Prostate gland (tissue), 2 donors: ENCODE measurements at regions not wholly inside any gene's neighbourhood (a gene's known extent, or its start where the extent isn't known, plus 50 kb on each side); places are given as distances from the start of the nearest gene placed in this dataset.

Source experiments
- DNase-seq: peaks from one replicate; pipeline ENCODE4 v3.0.0-alpha.2; 2019; ENCODE audit warnings: low spot score
- H3K27ac ChIP-seq, 2 donors: fragments of 200-600 bp; sonication (generic); 2 replicates each; pipeline ENCODE4 v1.5.1; 2017 to 2019
- H3K27me3 ChIP-seq: fragments of 200-600 bp; sonication (generic); replicated peaks from 2 replicates; pipeline ENCODE4 v1.5.1; 2019; ENCODE audit not compliant: insufficient read depth
- H3K36me3 ChIP-seq, 2 donors: fragments of 200-600 bp; sonication (generic); 1 replicate in 1 of 2; 2 replicates in 1 of 2; pipeline versions ENCODE4 v1.5.1 to v1.8.1; 2017 to 2019
- H3K4me1 ChIP-seq: fragments of 200-600 bp; sonication (generic); replicated peaks from 2 replicates; pipeline ENCODE4 v1.5.1; 2019
- H3K4me3 ChIP-seq, 2 donors: fragments of 200-600 bp; sonication (generic); 2 replicates each; pipeline ENCODE4 v1.5.1; 2017 to 2019
- H3K9me3 ChIP-seq: fragments of 200-600 bp; sonication (generic); 2 replicates; pipeline ENCODE4 v1.5.1; 2017
- CTCF ChIP-seq, 4 experiments: fragments of 200-600 bp in 2 of 4; fragments of 450-650 bp in 2 of 4; sonication (generic) in 2 of 4; IDR thresholded peaks; 1 replicate in 3 of 4; 2 replicates in 1 of 4; pipeline ENCODE4 v1.5.1; 2016 to 2019; ENCODE audit warnings: antibody characterized with exemption in 4 of 4, mild to moderate bottlenecking in 2 of 4, moderate library complexity in 2 of 4
- POLR2A ChIP-seq: fragments of 450-650 bp; IDR thresholded peaks from one replicate; pipeline ENCODE4 v1.6.1; 2016; ENCODE audit warnings: antibody characterized with exemption, mild to moderate bottlenecking
- POLR2AphosphoS5 ChIP-seq: sonication (generic); formaldehyde crosslinking; IDR thresholded peaks from one replicate; pipeline ENCODE4 v1.6.1; 2017; ENCODE audit warnings: antibody characterized with exemption
- WGBS: methylation state at CpG from one replicate; pipeline ENCODE4 v1.1.5; 2018; 5-methylcytosine and 5-hydroxymethylcytosine counted together
- intact Hi-C: fragments of 100-400 bp; cut with DNase I; formaldehyde crosslinking; loops from one replicate; pipeline ENCODE4 v1.14.2; 2022

- 74% methylated on average over 15 of the region's 15 CpGs for WGBS
- intact Hi-C loops, result no loop called here
- no peaks in the 10 kb centered on the region for H3K9me3 ChIP-seq
Measured at GRCh38 chr11:70819022-70819421, 420.7 kb downstream of the CTTN start.

GRCh38 chr11:70820311-70820710, 422.0 kb downstream of the CTTN start:
- no peaks in the 10 kb centered on the region for H3K36me3 ChIP-seq
- H3K27ac ChIP-seq, result no peak overlapping the region
- DNase-seq, result no peak
- H3K4me1 ChIP-seq, result no peaks in the 10 kb centered on the region
- WGBS, result 97% methylated on average over 35 of the region's 35 CpGs
- no peak overlapping the region for H3K4me3 ChIP-seq
- H3K9me3 ChIP-seq, result no peaks in the 10 kb centered on the region
- intact Hi-C loops, result no loop called here
- H3K27me3 ChIP-seq, result no peaks in the 10 kb centered on the region
- TF ChIP-seq POLR2A (no peak), CTCF (IDR thresholded peaks at IDR 0.05) (no peak), POLR2AphosphoS5 (no peak)

More at GRCh38 chr11:70819022-70819421, 420.7 kb downstream of the CTTN start:
- TF ChIP-seq CTCF (IDR thresholded peaks at IDR 0.05) (no peak), POLR2A (no peak), POLR2AphosphoS5 (no peak)
- Histone ChIP-seq H3K27me3 (no peaks in the 10 kb centered on the region), H3K27ac (no peak overlapping the region), H3K36me3 (no peaks in the 10 kb centered on the region), H3K4me3 (no peak overlapping the region), H3K4me1 (no peaks in the 10 kb centered on the region)
- no peak for DNase-seq

GRCh38 chr11:70820712-70821111, 422.4 kb downstream of the CTTN start:
- 90% methylated on average over 14 of the region's 14 CpGs for WGBS
- H3K27ac ChIP-seq, result no peak overlapping the region
- DNase-seq, result no peak
- H3K4me3 ChIP-seq, result no peak overlapping the region
- H3K4me1 ChIP-seq, result no peaks in the 10 kb centered on the region
- no peaks in the 10 kb centered on the region for H3K9me3 ChIP-seq
- no peaks in the 10 kb centered on the region for H3K27me3 ChIP-seq
- intact Hi-C loops, result no loop called here
- TF ChIP-seq CTCF (IDR thresholded peaks at IDR 0.05), result no peak
- no peak for TF ChIP-seq POLR2A
- TF ChIP-seq POLR2AphosphoS5, result no peak
- H3K36me3 ChIP-seq, result no peaks in the 10 kb centered on the region

GRCh38 chr11:70823771-70824170, 425.4 kb downstream of the CTTN start:
- no peaks in the 10 kb centered on the region for H3K27me3 ChIP-seq
- TF ChIP-seq CTCF (IDR thresholded peaks at IDR 0.05), result no peak
- TF ChIP-seq POLR2A, result no peak
- TF ChIP-seq POLR2AphosphoS5, result no peak
- no peak for DNase-seq
- H3K9me3 ChIP-seq, result no peaks in the 10 kb centered on the region
- H3K27ac ChIP-seq, result no peak overlapping the region
- intact Hi-C loops, result no loop called here
- H3K4me1 ChIP-seq, result no peaks in the 10 kb centered on the region
- WGBS, result 93% methylated on average over 7 of the region's 7 CpGs
- H3K4me3 ChIP-seq, result no peak overlapping the region
- H3K36me3 ChIP-seq, result no peaks in the 10 kb centered on the region

- 36% methylated on average over 16 of the region's 17 CpGs for WGBS
- TF ChIP-seq POLR2A (no peak), POLR2AphosphoS5 (no peak), CTCF (IDR thresholded peaks at IDR 0.05) (no peak)
- intact Hi-C loops, result no loop called here
- H3K4me1 ChIP-seq, result no peaks in the 10 kb centered on the region
- no peak overlapping the region for H3K4me3 ChIP-seq
- DNase-seq, result no peak
- no peaks in the 10 kb centered on the region for H3K9me3 ChIP-seq
- H3K27ac ChIP-seq, result no peak overlapping the region
- no peaks in the 10 kb centered on the region for H3K27me3 ChIP-seq
- no peaks in the 10 kb centered on the region for H3K36me3 ChIP-seq
Measured at GRCh38 chr11:70824605-70825245, 426.4 kb downstream of the CTTN start.
